ES-I3 (cell line): ENCODE measurements at regions not wholly inside any gene's neighbourhood (a gene's known extent, or its start where the extent isn't known, plus 50 kb on each side); places are given as distances from the start of the nearest gene placed in this dataset.
"Not testable (repeated sequence)": the region's sequence is repeated elsewhere in the genome, so short reads cannot be mapped to it uniquely, and the experiment has no call there.

Source experiments
- H3K36me3 ChIP-seq: 2 replicates; pipeline ENCODE4 v1.6.1; 2013; ENCODE audit warnings: mild to moderate bottlenecking, low read length, control low read depth, moderate library complexity; ENCODE audit not compliant: insufficient read depth
- H3K4me1 ChIP-seq: 2 replicates; pipeline ENCODE4 v1.6.1; 2013; ENCODE audit warnings: mild to moderate bottlenecking, control low read depth, low read length; ENCODE audit not compliant: insufficient read depth
- H3K9ac ChIP-seq: 2 replicates; pipeline ENCODE4 v1.6.1; 2013; ENCODE audit warnings: low read depth, mild to moderate bottlenecking, low read length, moderate library complexity
- H3K9me3 ChIP-seq: 2 replicates; pipeline ENCODE4 v1.6.1; 2013; ENCODE audit warnings: mild to moderate bottlenecking, low read length, moderate library complexity; ENCODE audit not compliant: control insufficient read depth, insufficient read depth

DNA sequence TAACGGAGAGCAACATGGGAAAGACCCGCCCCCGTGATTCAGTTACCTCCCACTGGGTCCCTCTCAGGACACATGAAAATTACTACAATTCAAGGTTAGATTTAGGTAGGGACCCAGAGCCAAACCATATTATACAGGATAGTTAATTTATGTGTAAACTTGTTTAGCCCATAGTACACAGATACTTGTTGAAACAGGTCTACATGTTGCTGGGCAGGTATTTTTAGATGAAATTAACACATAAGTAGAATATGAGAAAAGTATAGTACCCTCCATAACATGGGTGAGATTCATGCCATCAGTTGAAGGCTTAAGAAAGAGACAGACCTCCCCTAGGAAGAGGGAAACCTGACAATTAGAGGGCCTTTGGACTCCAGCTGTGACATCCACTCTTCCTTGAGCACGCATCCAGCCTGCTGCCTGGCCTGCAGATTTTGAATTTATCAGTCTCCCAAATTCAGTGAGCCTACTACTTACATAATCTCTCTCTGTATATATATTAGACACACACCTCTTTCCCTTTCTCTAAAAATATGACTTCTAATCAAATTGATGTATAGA lies 463.5 kb upstream of the NETO1 start:
- H3K9me3 ChIP-seq: no peaks in the 10 kb centered on the region
- H3K4me1 ChIP-seq: 0 out of 2 replicates have a peak, but pooled peaks cover 6% of the 10 kb centered on the region
- no peak overlapping the region for H3K9ac ChIP-seq
- peaks cover 23% of the 10 kb centered on the region for H3K36me3 ChIP-seq

DNA sequence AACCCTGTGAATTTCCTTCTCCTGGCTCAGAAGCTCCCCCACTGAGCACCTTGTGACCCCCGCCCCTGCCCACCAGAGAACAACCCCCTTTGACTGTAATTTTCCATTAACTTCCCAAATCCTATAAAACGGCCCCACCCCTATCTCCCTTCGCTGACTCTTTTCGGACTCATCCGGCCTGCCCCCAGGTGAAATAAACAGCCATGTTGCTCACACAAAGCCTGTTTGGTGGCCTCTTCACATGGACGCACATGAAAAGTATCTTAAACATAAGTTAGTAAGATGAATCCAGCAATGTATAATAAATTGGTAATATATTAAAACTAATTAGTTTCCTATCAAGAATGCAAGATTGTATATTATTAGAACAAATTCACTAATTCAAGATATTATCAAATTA lies 462.3 kb upstream of the NETO1 start:
- H3K9ac ChIP-seq: peak overlapping the region; percentile 20; the same call in 1 of the 2 replicates
- not testable (repeated sequence) for H3K4me1 ChIP-seq, H3K9me3 ChIP-seq
- peaks cover 18% of the 10 kb centered on the region for H3K36me3 ChIP-seq

DNA sequence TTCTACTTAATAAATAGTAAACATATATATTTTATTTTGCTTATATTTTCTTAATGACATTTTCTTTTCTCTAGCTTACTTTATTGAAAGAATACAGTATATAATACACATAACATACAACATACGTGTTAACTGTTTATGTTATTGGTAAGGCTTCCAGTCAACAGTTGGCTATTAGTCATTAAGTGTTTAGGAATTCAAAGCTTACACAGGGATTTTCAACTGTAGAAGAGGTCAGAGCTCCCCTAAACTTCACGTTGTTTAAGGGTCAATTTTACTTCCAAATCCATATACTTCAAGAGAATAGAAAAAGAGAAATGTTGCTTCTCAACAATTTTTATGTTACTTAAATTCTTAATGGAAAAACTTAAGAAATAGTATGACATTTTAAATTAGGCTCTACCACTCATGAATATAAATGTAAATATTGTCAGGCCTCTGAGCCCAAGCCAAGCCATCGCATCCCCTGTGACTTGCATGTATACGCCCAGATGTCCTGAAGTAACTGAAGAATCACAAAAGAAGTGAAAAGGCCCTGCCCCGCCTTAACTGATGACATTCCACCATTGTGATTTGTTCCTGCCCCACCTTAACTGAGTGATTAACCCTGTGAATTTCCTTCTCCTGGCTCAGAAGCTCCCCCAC lies 456.5 kb upstream of the NETO1 start:
- H3K36me3 ChIP-seq, H3K9me3 ChIP-seq: not testable (repeated sequence)
- H3K9ac ChIP-seq: peak overlapping the region; percentile 28; the same call in 1 of the 2 replicates
- peaks cover 16% of the 10 kb centered on the region; the same call in 1 of the 2 replicates for H3K4me1 ChIP-seq

DNA sequence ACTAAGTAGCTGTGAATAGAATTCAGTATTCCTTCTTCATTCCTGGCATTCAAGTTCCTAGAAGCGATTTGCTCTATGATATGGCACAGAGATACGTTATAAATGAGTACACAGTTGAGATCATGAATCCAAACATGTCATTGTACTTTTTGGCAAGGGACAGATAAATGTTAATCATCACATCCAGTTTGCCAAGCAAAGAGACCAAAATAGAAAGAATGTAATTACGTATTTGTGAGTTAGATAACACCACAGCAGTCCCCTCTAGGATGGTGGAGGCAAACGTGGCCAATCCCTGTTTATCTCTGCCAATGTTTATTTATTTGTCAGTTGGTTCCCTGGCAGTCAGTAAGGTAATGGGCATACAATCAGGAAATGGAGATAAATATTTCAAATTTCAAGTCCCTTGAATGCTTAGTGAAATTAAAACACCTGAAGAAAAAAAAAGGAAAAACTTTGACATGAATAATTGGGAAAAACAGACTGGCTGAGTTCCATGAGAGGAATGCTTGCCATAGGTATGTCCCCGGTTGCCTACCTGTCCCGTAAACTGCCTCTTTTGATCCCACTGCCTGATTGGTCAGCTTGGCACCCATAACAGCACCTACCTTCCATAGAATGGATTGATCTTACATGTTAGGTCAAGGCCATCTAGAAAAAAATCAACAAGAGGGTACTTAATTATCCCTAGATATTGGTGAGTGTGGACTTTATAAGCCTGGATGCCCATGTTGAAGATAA lies 451.1 kb upstream of the NETO1 start:
- peaks cover 15% of the 10 kb centered on the region; the same call in 1 of the 2 replicates for H3K4me1 ChIP-seq
- no peaks in the 10 kb centered on the region for H3K36me3 ChIP-seq
- H3K9me3 ChIP-seq: no peaks in the 10 kb centered on the region
- H3K9ac ChIP-seq: no peak overlapping the region

DNA sequence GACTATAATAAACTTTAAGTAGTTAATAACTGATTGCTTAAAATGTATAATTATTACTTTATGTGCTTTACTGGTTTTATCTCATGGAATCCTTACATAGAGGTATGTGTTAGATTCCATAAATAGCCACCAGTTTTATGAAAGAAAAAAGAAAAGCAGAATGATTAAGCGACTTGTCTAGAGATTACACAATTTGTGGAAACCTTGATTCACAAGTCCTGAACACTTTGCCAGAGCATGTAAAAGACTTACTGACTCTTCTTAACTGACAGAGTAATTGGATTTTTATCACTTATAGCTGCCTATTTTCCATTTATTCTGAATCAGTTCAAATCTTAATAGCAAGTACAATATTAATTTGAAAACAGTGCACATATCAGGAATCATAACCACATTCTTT lies 448.7 kb upstream of the NETO1 start:
- Histone ChIP-seq H3K36me3 (no peaks in the 10 kb centered on the region), H3K9me3 (no peaks in the 10 kb centered on the region), H3K4me1 (no peaks in the 10 kb centered on the region), H3K9ac (no peak overlapping the region)

DNA sequence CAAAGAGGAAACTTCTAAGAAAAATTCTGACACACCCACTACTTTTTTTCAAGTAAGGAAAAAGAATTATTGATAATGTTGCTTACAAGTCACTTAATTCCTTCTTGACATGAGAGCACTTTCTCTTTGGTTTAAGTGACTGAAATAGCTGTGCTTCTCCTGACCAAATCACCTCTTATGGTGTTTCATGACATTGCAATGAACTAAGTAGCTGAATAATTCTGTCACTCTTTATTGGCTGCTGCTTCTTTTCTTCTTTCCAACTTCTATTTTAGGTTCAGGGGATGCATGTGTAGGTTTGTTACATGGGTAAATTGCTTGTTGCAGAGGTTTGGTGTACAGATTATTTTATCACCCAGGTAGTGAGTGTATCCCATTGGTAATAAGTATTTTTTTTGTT lies 447.6 kb upstream of the NETO1 start:
- H3K36me3 ChIP-seq: no peaks in the 10 kb centered on the region
- H3K4me1 ChIP-seq: no peaks in the 10 kb centered on the region

DNA sequence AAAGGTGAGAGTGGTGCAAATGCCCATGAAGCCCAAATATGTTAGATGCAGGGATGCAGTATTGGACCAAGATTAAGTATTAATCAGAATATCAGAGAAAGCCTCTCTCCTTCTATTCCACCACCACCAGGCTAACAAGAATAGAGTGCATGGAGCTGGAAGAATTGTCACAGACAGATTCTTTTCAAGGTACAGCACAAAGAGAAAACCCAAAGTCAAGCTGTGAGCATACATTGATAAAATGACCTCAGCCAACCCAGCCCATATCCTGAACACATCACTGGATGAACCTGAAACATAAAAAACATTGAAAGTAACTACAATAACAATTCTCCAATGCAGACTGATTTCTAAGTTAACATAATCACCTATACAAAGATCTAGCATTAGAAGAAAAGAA lies 445.7 kb upstream of the NETO1 start:
- H3K36me3 ChIP-seq: no peaks in the 10 kb centered on the region
- H3K9ac ChIP-seq: no peak overlapping the region
- no peaks in the 10 kb centered on the region for H3K9me3 ChIP-seq

More for the DNA sequence above, 447.6 kb upstream of the NETO1 start:
- no peaks in the 10 kb centered on the region for H3K9me3 ChIP-seq
- H3K9ac ChIP-seq: no peak overlapping the region

DNA sequence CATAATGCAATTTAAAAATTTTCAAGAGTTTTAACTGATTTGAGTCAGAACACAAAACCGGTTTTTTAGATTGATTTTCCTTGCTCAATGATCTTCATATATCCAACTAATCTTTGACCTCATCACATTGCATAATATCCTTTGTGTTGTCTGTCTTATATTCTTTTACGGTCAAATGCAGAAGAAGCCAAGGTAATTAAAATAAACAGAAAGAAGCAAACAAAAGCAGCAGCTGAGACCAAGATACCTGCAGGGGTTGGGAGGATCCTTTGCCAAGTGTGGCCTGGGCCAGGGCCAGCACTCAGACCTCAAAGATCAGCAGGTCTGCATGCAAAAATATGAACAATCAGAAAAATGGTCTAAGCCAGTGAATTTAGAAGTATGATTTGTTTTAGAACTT lies 428.9 kb upstream of the NETO1 start:
- Histone ChIP-seq H3K9me3 (no peaks in the 10 kb centered on the region; the same call in 1 of the 2 replicates), H3K9ac (no peak overlapping the region), H3K4me1 (peaks cover 7% of the 10 kb centered on the region; the same call in 1 of the 2 replicates), H3K36me3 (no peaks in the 10 kb centered on the region)

More for the DNA sequence above, 445.7 kb upstream of the NETO1 start:
- no peaks in the 10 kb centered on the region for H3K4me1 ChIP-seq

DNA sequence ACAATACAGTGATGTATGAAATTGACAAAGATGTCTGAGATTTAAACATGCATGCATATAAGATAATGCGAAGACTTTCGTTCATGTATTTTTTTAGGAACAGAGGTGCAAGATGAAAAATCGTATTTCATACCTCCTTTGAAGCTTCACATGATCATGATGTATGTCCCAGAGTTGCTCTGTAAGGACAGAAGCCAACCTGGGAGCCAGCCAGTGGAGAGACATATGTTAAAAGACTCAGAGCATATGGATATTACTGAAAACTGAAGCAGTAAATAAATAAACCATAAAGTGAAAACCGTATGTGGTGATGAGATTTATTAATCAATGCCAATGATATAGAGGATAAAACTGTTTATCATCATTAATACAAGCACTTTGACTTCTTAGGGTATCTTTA lies 424.4 kb upstream of the NETO1 start:
- Histone ChIP-seq H3K9me3 (no peaks in the 10 kb centered on the region), H3K36me3 (no peaks in the 10 kb centered on the region), H3K9ac (no peak overlapping the region), H3K4me1 (no peaks in the 10 kb centered on the region)

DNA sequence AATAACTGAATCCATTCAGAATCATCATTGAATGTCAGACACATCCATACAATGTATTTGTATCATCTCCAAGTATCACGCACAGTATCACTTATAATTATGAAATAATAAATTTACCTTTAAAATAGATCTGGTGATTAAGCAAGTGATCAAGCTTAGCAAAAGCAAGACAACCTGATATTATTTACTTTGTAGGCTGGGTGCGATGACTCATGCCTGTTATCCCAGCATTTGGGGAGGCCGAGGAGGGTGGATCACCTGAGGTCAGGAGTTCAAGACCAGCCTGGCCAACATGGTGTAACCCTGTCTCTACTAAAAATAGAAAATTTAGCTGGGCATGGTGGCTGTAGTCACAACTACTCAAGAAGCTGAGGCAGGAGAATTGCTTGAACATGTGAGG lies 421.0 kb upstream of the NETO1 start:
- Histone ChIP-seq H3K36me3 (no peaks in the 10 kb centered on the region), H3K9me3 (no peaks in the 10 kb centered on the region), H3K9ac (no peak overlapping the region), H3K4me1 (no peaks in the 10 kb centered on the region)

DNA sequence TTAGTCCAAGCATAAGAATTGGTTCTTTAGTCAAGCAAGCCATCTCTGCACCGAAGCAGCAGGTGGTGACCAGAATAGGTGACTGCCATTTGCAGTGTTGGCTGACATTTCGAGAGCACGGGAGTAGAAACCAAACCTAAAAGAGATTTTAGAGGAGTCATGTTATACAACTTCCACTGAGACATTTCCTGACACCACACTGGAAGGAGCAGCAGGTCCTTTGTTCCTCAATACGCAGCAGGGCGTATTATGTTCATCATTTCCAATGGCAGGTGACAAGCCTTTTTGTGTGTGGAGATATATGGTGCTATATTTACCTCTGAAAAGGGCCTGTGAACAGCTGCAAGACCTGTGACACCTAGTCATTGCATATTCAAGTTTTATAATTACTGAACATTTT lies 418.8 kb upstream of the NETO1 start:
- Histone ChIP-seq H3K9me3 (no peaks in the 10 kb centered on the region), H3K4me1 (no peaks in the 10 kb centered on the region), H3K36me3 (no peaks in the 10 kb centered on the region), H3K9ac (no peak overlapping the region)

DNA sequence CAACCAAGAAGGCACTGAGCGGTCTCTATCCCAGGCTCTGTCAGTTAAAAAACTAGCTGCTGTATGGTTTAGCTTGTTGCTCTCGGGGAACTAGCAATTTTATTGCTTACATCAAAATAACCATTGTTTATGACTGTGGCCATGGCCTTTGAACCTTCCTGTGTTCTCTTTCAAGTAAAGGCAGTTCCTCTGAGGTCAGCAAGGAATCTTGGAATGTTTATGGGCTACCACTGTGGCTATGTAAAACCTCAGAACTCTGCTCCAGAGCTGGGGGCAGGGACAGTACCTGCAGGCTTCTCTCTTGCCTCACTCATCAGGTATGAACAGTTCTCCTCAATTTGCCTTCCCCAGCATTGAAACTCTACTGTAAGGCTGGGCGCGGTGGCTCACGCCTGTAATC lies 416.0 kb upstream of the NETO1 start:
- no peaks in the 10 kb centered on the region for H3K4me1 ChIP-seq
- no peaks in the 10 kb centered on the region for H3K9me3 ChIP-seq
- no peaks in the 10 kb centered on the region for H3K36me3 ChIP-seq
- H3K9ac ChIP-seq: no peak overlapping the region

DNA sequence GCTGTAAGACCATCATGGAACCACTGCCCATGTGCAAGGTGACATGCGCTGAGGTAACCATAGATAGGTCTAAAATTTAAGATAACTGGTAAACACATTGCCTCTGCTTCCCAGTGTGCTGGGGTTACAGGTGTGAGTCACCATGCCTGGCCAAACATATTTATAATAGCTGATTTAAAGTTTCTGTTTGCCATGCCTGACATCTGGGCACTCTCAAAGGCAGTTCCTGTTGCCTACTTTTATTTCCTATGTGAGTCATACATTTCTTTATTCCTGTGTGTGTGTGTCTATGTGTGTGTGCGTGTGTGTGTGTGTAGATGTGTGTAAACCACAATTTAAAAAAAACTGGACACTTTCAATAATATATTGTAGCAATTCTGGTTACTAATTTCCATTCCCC lies 415.2 kb upstream of the NETO1 start:
- H3K9ac ChIP-seq: no peak overlapping the region
- no peaks in the 10 kb centered on the region for H3K4me1 ChIP-seq
- no peaks in the 10 kb centered on the region for H3K9me3 ChIP-seq
- no peaks in the 10 kb centered on the region for H3K36me3 ChIP-seq

DNA sequence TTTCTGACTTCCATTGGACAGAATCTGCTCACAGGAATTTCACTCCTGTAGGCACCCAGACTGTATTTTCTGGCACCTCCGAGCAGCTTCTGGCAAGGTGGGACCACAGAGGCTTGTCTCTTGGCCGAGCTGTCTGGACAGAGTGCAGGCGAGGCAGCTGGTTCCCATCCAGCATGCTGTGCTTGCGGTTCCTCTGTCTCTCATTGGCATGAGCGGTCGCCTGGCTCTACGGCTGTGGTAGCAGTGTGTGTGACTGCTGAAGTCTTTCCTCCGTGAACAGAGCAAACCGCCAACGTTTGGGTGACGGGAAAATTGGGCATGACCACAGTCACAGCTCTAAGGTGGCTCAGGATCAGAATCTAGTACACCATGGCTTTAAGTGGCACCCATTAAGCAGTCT lies 411.7 kb upstream of the NETO1 start:
- Histone ChIP-seq H3K36me3 (no peaks in the 10 kb centered on the region), H3K9ac (no peak overlapping the region), H3K4me1 (no peaks in the 10 kb centered on the region), H3K9me3 (no peaks in the 10 kb centered on the region)
